ENCODE measurements at regions not wholly inside any gene's neighbourhood (a gene's known extent, or its start where the extent isn't known, plus 50 kb on each side); places are given as distances from the start of the nearest gene placed in this dataset.

DNA sequence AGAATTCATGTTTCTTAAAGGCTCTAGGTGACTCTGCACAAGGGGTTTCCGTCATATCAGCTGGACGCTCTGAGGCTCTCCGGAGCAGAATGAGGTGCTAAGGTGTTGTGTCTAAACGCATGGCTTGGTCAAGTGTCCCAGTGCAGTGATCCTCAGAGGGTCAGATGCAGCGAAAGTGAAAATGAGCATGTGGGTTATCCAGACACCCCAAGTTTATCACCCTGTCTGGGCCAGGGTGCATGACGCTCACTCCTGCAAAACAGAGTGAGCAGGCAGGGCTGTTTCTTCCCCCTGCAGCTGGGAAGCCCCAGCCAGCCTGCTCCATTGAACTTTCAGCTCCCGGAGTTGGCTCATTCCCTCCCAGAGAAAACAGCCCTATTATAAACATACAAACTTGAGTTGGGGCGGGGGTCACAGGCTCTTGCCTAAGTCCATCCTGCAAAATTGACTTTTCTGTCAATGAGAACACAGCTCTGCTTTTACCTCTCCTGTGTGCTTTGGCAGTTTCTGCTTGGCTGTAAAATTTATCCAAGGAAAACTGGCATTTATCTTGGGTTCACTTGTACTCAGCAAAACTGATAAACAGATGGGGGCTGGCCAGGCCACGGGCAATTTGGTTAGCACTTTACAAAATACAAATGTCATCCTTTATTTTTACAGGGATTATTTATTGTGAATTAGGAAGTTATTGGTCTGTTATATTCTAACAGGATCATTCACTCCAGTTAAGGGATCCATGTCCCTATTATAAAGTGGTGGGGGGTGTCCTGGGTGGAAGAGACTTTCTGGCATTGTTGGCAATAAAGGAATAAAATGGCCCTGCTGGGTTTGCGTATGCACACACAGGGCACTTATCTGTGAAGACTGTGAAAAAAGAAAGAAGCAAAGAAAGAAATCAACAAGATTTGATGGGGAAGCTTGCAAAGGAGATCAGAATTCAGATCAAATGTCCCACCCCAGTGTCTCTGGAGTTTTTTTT lies 154.9 kb downstream of the FOXA2 start:
- TF ChIP-seq, protein P1, sequence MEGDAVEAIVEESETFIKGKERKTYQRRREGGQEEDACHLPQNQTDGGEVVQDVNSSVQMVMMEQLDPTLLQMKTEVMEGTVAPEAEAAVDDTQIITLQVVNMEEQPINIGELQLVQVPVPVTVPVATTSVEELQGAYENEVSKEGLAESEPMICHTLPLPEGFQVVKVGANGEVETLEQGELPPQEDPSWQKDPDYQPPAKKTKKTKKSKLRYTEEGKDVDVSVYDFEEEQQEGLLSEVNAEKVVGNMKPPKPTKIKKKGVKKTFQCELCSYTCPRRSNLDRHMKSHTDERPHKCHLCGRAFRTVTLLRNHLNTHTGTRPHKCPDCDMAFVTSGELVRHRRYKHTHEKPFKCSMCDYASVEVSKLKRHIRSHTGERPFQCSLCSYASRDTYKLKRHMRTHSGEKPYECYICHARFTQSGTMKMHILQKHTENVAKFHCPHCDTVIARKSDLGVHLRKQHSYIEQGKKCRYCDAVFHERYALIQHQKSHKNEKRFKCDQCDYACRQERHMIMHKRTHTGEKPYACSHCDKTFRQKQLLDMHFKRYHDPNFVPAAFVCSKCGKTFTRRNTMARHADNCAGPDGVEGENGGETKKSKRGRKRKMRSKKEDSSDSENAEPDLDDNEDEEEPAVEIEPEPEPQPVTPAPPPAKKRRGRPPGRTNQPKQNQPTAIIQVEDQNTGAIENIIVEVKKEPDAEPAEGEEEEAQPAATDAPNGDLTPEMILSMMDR (IDR thresholded peaks at IDR 0.05; ENCODE audit: insufficient read depth, low read length, poor library complexity, severe bottlenecking), result no peak
- no peak for TF ChIP-seq EZH2phosphoT487 (conservative IDR thresholded peaks at IDR 0.05; ENCODE audit: low read length)
- Histone ChIP-seq H3K27me3 (ENCODE audit: low read length) (no peaks in the 10 kb centered on the region), H3K27ac (ENCODE audit: low read depth, low read length) (no peak overlapping the region)

DNA sequence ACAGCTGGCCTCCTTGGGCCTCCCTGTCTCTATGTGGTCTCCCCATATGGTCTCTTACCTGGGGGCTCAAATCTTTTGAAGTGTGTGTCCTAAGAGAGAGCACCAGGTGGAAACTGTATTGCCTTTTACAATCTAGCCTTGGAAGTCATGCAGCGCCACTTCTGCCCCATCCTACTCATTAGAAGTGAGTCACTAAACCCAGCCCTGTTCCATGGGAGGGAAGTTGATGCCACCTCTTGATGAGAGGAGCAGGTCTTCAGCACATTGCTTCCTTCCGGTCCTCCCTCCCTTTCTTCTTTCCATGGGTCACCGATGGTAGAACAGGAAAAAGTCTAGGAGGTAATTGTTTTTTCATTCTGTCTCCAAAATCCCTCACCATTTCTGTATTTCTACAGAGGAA lies 156.3 kb downstream of the FOXA2 start:
- Histone ChIP-seq H3F3A (ENCODE audit: insufficient read depth) (no peaks in the 10 kb centered on the region), H3K27ac (ENCODE audit: low read depth, low read length) (no peak overlapping the region), H3K4me3 (ENCODE audit: insufficient read depth, low read length, poor library complexity, severe bottlenecking) (no peak overlapping the region), H3K4me2 (ENCODE audit: low read depth, low read length, poor library complexity, severe bottlenecking) (no peak overlapping the region), H3K9me2 (replicated peaks; ENCODE audit: insufficient read depth, low read length) (no peaks in the 10 kb centered on the region), H4K20me1 (ENCODE audit: low read depth, low read length) (no peaks in the 10 kb centered on the region), H3K36me3 (ENCODE audit: low read length) (no peaks in the 10 kb centered on the region), H2AFZ (ENCODE audit: low read depth, low read length, severe bottlenecking) (no peak overlapping the region), H3K9ac (ENCODE audit: low read length) (no peak overlapping the region), H3K27me3 (ENCODE audit: low read length) (no peaks in the 10 kb centered on the region), H3K9me3 (ENCODE audit: insufficient read depth, low read length) (no peaks in the 10 kb centered on the region), H3K79me2 (ENCODE audit: insufficient read depth, low read length) (no peaks in the 10 kb centered on the region)
- TF ChIP-seq, protein P1 (IDR thresholded peaks at IDR 0.05; ENCODE audit: insufficient read depth, low read length, poor library complexity, severe bottlenecking), result no peak
- no peak for TF ChIP-seq EZH2phosphoT487 (conservative IDR thresholded peaks at IDR 0.05; ENCODE audit: low read length)

More for the DNA sequence above, 154.9 kb downstream of the FOXA2 start:
- no peak overlapping the region for H3K4me3 ChIP-seq (ENCODE audit: insufficient read depth, low read length, poor library complexity, severe bottlenecking)
- H3K9ac ChIP-seq (ENCODE audit: low read length), result no peak overlapping the region
- H2AFZ ChIP-seq (ENCODE audit: low read depth, low read length, severe bottlenecking), result no peak overlapping the region
- H4K20me1 ChIP-seq (ENCODE audit: low read depth, low read length), result no peaks in the 10 kb centered on the region
- no peak overlapping the region for H3K4me2 ChIP-seq (ENCODE audit: low read depth, low read length, poor library complexity, severe bottlenecking)
- no peaks in the 10 kb centered on the region for H3K36me3 ChIP-seq (ENCODE audit: low read length)
- no peaks in the 10 kb centered on the region for H3K9me3 ChIP-seq (ENCODE audit: insufficient read depth, low read length)
- no peaks in the 10 kb centered on the region for H3K79me2 ChIP-seq (ENCODE audit: insufficient read depth, low read length)
- no peaks in the 10 kb centered on the region for H3F3A ChIP-seq (ENCODE audit: insufficient read depth)
- H3K9me2 ChIP-seq (replicated peaks; ENCODE audit: insufficient read depth, low read length), result no peaks in the 10 kb centered on the region

DNA sequence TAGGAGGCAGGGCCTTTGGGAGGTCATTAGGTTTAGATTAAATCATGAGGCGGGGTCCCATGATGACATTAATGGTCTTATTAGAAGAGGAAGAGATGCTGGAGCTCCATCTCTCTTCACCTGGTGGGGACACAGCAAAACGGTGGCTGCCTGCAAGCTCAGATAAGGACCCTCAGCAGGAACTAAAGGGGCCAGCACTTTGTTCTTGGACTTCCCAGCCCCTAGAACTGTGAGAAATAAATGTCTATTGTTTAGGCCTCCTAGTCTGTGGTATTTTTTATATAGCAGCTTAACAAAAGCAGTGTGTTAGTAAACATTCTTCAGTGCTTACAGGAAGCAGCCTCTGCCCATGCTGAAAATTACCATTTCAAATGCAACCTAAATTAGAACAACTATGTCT lies 157.6 kb downstream of the FOXA2 start:
- no peaks in the 10 kb centered on the region for H3K9me2 ChIP-seq (replicated peaks; ENCODE audit: insufficient read depth, low read length)
- no peak overlapping the region for H2AFZ ChIP-seq (ENCODE audit: low read depth, low read length, severe bottlenecking)
- no peaks in the 10 kb centered on the region for H3K27me3 ChIP-seq (ENCODE audit: low read length)
- no peak for TF ChIP-seq EZH2phosphoT487 (conservative IDR thresholded peaks at IDR 0.05; ENCODE audit: low read length)
- TF ChIP-seq, protein P1 (IDR thresholded peaks at IDR 0.05; ENCODE audit: insufficient read depth, low read length, poor library complexity, severe bottlenecking), result no peak
- H3K79me2 ChIP-seq (ENCODE audit: insufficient read depth, low read length), result no peaks in the 10 kb centered on the region
- H3K4me2 ChIP-seq (ENCODE audit: low read depth, low read length, poor library complexity, severe bottlenecking), result no peak overlapping the region
- no peak overlapping the region for H3K9ac ChIP-seq (ENCODE audit: low read length)
- no peak overlapping the region for H3K27ac ChIP-seq (ENCODE audit: low read depth, low read length)
- H4K20me1 ChIP-seq (ENCODE audit: low read depth, low read length), result no peaks in the 10 kb centered on the region
- H3F3A ChIP-seq (ENCODE audit: insufficient read depth), result no peaks in the 10 kb centered on the region
- H3K36me3 ChIP-seq (ENCODE audit: low read length), result no peaks in the 10 kb centered on the region
- no peak overlapping the region for H3K4me3 ChIP-seq (ENCODE audit: insufficient read depth, low read length, poor library complexity, severe bottlenecking)
- H3K9me3 ChIP-seq (ENCODE audit: insufficient read depth, low read length), result no peaks in the 10 kb centered on the region
